BE2C (cell line): ENCODE measurements at regions not wholly inside any gene's neighbourhood (a gene's known extent, or its start where the extent isn't known, plus 50 kb on each side); places are given as distances from the start of the nearest gene placed in this dataset.
"Not testable (repeated sequence)": the region's sequence is repeated elsewhere in the genome, so short reads cannot be mapped to it uniquely, and the experiment has no call there.

Experiments used
- DNase-seq: peaks from one replicate; pipeline ENCODE4 v3.0.0-alpha.2; 2020
- H3K27me3 ChIP-seq: fragments of 250-450 bp; sonication (Bioruptor Pico); 2 replicates; pipeline ENCODE4 v1.5.1; 2020; ENCODE audit warnings: mild to moderate bottlenecking
- H3K36me3 ChIP-seq: fragments of 250-450 bp; sonication (Bioruptor Pico); 2 replicates; pipeline ENCODE4 v1.5.1; 2020; ENCODE audit warnings: mild to moderate bottlenecking
- H3K4me1 ChIP-seq: fragments of 250-450 bp; sonication (Bioruptor Pico); 2 replicates; pipeline ENCODE4 v1.5.1; 2020
- H3K4me3 ChIP-seq: 2 replicates; pipeline ENCODE4 v1.5.1; 2011; ENCODE audit warnings: low read depth, low read length
- H3K9me3 ChIP-seq: fragments of 250-450 bp; sonication (Bioruptor Pico); 2 replicates; pipeline ENCODE4 v1.5.1; 2020
- TF ChIP-seq, protein P1 (sequence below): IDR thresholded peaks from 2 replicates; pipeline ENCODE4 v1.5.1; 2012; ENCODE audit warnings: mild to moderate bottlenecking, low read depth, low read length

DNA sequence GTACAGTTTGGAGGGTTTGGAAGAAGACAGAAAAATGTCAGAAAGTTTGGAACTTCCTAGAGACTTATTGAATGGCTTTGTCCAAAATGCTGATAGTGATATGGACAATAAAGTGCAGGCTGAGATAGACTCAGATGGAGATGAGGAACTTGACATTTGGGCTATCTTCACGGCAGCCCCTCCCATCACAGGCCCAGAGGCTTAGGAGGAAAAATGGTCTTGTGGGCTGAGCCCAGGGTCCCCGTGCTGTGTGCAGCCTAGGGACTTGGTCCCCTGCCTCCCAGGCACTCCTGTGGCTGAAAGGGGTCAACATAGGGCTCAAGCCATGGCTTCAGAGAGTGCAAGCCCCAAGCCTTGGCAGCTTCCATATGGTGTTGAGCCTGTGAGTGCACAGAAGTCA is 79.0 kb downstream of the CMAS start:
- no peak overlapping the region for H3K4me3 ChIP-seq
- H3K4me1 ChIP-seq: no peaks in the 10 kb centered on the region
- no peaks in the 10 kb centered on the region for H3K36me3 ChIP-seq
- H3K27me3 ChIP-seq: no peaks in the 10 kb centered on the region
- no peaks in the 10 kb centered on the region for H3K9me3 ChIP-seq
- DNase-seq: no peak
- TF ChIP-seq, protein P1, sequence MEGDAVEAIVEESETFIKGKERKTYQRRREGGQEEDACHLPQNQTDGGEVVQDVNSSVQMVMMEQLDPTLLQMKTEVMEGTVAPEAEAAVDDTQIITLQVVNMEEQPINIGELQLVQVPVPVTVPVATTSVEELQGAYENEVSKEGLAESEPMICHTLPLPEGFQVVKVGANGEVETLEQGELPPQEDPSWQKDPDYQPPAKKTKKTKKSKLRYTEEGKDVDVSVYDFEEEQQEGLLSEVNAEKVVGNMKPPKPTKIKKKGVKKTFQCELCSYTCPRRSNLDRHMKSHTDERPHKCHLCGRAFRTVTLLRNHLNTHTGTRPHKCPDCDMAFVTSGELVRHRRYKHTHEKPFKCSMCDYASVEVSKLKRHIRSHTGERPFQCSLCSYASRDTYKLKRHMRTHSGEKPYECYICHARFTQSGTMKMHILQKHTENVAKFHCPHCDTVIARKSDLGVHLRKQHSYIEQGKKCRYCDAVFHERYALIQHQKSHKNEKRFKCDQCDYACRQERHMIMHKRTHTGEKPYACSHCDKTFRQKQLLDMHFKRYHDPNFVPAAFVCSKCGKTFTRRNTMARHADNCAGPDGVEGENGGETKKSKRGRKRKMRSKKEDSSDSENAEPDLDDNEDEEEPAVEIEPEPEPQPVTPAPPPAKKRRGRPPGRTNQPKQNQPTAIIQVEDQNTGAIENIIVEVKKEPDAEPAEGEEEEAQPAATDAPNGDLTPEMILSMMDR: no peak

DNA sequence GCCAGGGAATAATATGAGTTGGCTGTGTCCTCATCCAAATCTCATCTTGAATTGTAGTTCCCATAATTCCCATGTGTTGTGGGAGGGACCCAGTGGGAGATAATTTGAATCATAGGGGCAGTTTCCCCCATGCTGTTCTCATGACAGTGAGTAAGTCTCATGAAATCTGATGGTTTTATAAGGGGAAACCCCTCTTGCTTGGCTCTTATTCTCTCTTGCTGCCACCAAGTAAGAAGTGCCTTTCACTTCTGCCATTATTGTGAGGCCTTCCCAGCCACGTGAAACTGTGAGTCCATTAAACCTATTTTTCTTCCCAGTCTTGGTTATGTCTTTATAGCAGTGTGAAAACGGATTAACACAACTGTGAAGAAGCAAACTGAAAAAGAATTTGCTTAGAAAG is 80.1 kb downstream of the CMAS start:
- not testable (repeated sequence) for DNase-seq, H3K4me1 ChIP-seq, H3K4me3 ChIP-seq, H3K36me3 ChIP-seq, H3K9me3 ChIP-seq, H3K27me3 ChIP-seq

DNA sequence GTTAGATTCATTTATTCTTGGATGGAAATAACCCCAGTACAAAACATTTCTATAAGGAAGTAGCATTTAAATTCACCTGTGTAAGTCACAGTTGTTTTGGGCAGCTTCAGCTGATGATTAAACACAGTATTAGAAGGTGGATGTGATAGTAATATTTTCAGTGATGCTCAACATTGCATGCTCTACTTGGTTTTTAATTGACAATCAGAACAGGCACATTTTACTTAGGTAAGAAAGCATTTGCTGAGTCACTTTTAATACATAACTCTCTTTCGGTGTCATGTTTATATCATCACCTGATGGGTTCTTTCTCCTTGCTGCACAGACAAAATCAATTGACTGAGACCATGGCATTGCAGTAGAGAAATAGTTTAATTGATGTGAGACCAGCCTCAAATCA is 80.7 kb downstream of the CMAS start:
- Histone ChIP-seq H3K9me3 (no peaks in the 10 kb centered on the region), H3K36me3 (no peaks in the 10 kb centered on the region), H3K4me1 (no peaks in the 10 kb centered on the region), H3K4me3 (no peak overlapping the region), H3K27me3 (no peaks in the 10 kb centered on the region)
- TF ChIP-seq, protein P1: no peak
- DNase-seq: no peak

DNA sequence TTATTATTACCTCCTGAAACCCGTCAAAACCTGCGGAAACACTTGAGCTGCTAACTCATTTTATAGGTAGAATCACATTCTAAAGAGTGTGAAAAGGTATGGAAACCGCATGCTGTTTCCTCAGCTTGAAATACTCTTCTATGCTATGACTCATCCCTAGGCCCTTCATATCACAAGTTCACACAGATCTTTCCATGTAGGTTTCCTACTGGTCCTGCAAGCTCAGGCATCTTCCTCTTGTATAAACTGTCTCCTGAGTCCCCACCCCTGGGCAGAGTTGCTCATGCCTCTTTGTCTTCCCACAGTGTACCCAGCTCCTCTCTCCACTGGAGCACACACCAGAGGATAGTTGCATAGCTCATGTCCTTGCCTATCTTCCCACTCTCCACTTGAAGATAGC is 84.7 kb downstream of the CMAS start:
- no peak for DNase-seq
- Histone ChIP-seq H3K4me1 (no peaks in the 10 kb centered on the region), H3K4me3 (no peak overlapping the region), H3K27me3 (no peaks in the 10 kb centered on the region), H3K9me3 (no peaks in the 10 kb centered on the region), H3K36me3 (no peaks in the 10 kb centered on the region)
- TF ChIP-seq, protein P1: no peak

DNA sequence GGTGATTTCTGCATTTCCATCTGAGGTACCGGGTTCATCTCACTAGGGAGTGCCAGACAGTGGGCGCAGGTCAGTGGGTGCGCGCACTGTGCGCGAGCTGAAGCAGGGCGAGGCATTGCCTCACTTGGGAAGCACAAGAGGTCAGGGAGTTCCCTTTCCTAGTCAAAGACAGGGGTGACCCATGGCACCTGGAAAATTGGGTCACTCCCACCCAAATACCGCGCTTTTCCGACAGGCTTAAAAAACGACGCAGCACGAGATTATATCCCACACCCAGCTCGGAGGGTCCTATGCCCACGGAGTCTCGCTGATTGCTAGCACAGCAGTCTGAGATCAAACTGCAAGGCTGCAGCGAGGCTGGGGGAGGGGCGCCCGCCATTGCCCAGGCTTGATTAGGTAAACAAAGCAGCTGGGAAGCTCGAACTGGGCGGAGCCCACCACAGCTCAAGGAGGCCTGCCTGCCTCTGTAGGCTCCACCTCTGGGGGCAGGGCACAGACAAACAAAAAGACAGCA is 90.6 kb downstream of the CMAS start:
- not testable (repeated sequence) for H3K9me3 ChIP-seq, H3K27me3 ChIP-seq, H3K4me1 ChIP-seq, H3K4me3 ChIP-seq, H3K36me3 ChIP-seq, DNase-seq
